ENCODE measurements at regions not wholly inside any gene's neighbourhood (a gene's known extent, or its start where the extent isn't known, plus 50 kb on each side); places are given as distances from the start of the nearest gene placed in this dataset.

DNA sequence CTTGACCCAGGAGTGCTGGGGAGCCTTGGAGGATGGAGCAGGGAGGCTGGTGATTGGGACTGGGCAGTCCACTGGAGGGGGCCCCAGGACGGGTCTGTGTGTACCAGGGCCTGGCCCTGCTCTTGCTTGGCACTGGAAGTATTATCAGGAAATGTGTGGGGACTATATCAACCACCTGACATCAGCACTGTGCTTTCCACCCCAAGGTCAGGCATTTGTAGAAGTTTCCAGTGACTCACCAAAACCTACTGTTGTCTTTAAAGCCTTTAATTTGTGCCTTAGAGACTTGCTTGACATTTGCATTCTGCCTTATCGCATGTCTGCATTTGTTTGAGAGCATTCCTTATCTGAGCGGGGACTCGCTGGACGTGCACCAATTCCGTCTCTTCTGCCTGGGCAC is 323.1 kb downstream of the FOXL1 start:
- TF ChIP-seq, protein P1, sequence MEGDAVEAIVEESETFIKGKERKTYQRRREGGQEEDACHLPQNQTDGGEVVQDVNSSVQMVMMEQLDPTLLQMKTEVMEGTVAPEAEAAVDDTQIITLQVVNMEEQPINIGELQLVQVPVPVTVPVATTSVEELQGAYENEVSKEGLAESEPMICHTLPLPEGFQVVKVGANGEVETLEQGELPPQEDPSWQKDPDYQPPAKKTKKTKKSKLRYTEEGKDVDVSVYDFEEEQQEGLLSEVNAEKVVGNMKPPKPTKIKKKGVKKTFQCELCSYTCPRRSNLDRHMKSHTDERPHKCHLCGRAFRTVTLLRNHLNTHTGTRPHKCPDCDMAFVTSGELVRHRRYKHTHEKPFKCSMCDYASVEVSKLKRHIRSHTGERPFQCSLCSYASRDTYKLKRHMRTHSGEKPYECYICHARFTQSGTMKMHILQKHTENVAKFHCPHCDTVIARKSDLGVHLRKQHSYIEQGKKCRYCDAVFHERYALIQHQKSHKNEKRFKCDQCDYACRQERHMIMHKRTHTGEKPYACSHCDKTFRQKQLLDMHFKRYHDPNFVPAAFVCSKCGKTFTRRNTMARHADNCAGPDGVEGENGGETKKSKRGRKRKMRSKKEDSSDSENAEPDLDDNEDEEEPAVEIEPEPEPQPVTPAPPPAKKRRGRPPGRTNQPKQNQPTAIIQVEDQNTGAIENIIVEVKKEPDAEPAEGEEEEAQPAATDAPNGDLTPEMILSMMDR (IDR thresholded peaks at IDR 0.05; ENCODE audit: insufficient read depth, low read length, severe bottlenecking), result no peak
- Histone ChIP-seq H3K27me3 (ENCODE audit: control insufficient read depth, insufficient read depth, low read length) (peaks cover 1% of the 10 kb centered on the region), H3K4me3 (ENCODE audit: low read depth, low read length) (no peak overlapping the region), H3K36me3 (ENCODE audit: control insufficient read depth, insufficient read depth, low read length) (no peaks in the 10 kb centered on the region)
- FAIRE-seq (no peak), DNase-seq (ENCODE audit: low read depth) (peak; percentile 33)

- Histone ChIP-seq H3K36me3 (ENCODE audit: control insufficient read depth, insufficient read depth, low read length) (no peaks in the 10 kb centered on the region), H3K27me3 (ENCODE audit: control insufficient read depth, insufficient read depth, low read length) (peaks cover 1% of the 10 kb centered on the region), H3K4me3 (ENCODE audit: low read depth, low read length) (no peak overlapping the region)
- FAIRE-seq, result no peak
- TF ChIP-seq, protein P1 (IDR thresholded peaks at IDR 0.05; ENCODE audit: insufficient read depth, low read length, severe bottlenecking), result no peak
- DNase-seq (ENCODE audit: low read depth), result no peak
These were observed 324.3 kb downstream of the FOXL1 start for GRCh38 chr16:86902656-86903001.

DNA sequence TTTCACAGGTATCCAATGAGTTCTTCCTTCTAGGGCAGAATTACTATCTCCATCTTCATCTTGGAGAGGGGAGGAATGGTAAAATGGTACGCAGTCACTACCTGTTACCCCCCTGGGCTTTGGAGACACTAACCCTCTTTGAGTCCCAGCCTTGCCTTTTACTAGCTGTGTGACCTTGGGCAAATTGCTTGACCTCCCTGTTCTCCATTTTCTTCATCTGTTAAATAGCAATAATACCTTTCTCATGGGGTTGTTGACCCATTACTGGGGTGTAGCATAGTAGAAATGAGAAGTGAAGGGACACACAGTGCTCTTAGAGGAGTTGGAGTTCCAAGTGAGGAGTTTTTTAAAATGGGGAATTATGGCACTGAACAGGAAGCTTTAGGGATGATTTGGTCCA is 324.7 kb downstream of the FOXL1 start:
- peaks cover 1% of the 10 kb centered on the region for H3K27me3 ChIP-seq (ENCODE audit: control insufficient read depth, insufficient read depth, low read length)
- TF ChIP-seq, protein P1 (IDR thresholded peaks at IDR 0.05; ENCODE audit: insufficient read depth, low read length, severe bottlenecking), result no peak
- no peak overlapping the region for H3K4me3 ChIP-seq (ENCODE audit: low read depth, low read length)
- FAIRE-seq, result no peak
- H3K36me3 ChIP-seq (ENCODE audit: control insufficient read depth, insufficient read depth, low read length), result no peaks in the 10 kb centered on the region
- DNase-seq (ENCODE audit: low read depth), result no peak

DNA sequence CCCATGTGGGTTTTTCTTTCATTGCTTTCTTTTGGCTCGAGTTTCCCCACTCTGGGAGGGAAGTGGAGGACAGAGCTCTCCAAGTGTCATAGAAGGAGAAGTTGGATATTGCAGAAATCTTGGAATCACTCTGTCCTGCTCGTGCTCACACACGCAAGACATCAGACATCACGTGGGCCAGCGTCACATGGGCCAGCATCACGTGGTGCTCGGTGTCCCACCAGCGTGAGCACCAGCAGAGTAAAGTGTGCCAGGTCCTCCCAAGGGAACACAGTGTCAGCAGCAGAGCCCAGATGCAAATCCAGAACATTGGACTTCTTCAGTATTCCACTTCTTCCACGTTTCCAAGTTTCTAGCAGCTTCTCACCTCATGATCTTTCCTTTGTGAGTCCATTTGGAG is 327.0 kb downstream of the FOXL1 start:
- no peak for DNase-seq (ENCODE audit: low read depth)
- Histone ChIP-seq H3K27me3 (ENCODE audit: control insufficient read depth, insufficient read depth, low read length) (peaks cover 1% of the 10 kb centered on the region), H3K36me3 (ENCODE audit: control insufficient read depth, insufficient read depth, low read length) (no peaks in the 10 kb centered on the region), H3K4me3 (ENCODE audit: low read depth, low read length) (no peak overlapping the region)
- TF ChIP-seq, protein P1 (IDR thresholded peaks at IDR 0.05; ENCODE audit: insufficient read depth, low read length, severe bottlenecking), result no peak
- no peak for FAIRE-seq

GRCh38 chr16:86906623-86907022 is 328.3 kb downstream of the FOXL1 start:
- DNase-seq (ENCODE audit: low read depth) (no peak), FAIRE-seq (no peak)
- H3K36me3 ChIP-seq (ENCODE audit: control insufficient read depth, insufficient read depth, low read length), result no peaks in the 10 kb centered on the region
- H3K27me3 ChIP-seq (ENCODE audit: control insufficient read depth, insufficient read depth, low read length), result peaks cover 1% of the 10 kb centered on the region
- TF ChIP-seq, protein P1 (IDR thresholded peaks at IDR 0.05; ENCODE audit: insufficient read depth, low read length, severe bottlenecking), result no peak
- no peak overlapping the region for H3K4me3 ChIP-seq (ENCODE audit: low read depth, low read length)

DNA sequence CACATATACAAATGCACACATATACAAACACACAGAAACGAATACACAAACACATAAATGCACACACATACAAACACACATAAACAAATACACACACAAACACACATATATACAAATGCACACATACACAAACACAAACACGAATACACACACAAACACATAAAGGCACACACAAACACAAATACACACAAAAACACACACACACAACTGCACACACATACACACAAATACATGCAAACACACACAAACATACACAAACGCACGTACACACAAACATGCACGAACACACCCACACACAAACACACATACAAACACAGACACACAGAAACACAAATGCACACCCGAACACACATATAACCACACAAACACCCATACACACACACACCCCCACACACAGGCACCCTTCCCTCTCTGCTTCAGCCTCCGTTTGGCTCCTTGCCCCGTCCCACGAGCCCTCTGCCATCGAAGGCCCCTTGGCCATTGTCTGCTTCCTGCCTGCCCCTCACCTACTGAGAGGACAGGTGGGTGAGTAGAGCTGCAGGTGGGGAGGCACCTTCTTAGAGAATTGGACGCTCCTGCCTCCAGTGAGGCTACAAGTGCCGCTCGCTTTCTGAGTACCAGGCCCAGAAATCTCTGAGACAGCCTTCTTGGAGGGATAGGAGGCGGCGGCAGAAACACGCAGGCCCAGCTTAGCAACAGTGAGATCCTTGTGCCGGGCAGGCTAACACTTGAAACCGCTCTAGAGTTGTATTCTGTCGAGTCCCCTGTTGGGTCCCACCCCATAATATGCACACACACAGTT is 331.2 kb downstream of the FOXL1 start:
- H3K27me3 ChIP-seq (ENCODE audit: control insufficient read depth, insufficient read depth, low read length), result peaks cover 1% of the 10 kb centered on the region
- TF ChIP-seq, protein P1 (IDR thresholded peaks at IDR 0.05; ENCODE audit: insufficient read depth, low read length, severe bottlenecking), result no peak

More for the DNA sequence above, 331.2 kb downstream of the FOXL1 start:
- Histone ChIP-seq H3K36me3 (ENCODE audit: control insufficient read depth, insufficient read depth, low read length) (no peaks in the 10 kb centered on the region), H3K4me3 (ENCODE audit: low read depth, low read length) (no peak overlapping the region)
- no peak for DNase-seq (ENCODE audit: low read depth)
- peak; percentile 62 for FAIRE-seq

Data from bronchial epithelial cell (primary cell).